Renal cortex interstitium (tissue), 11 donors: ENCODE measurements at regions not wholly inside any gene's neighbourhood (a gene's known extent, or its start where the extent isn't known, plus 50 kb on each side); places are given as distances from the start of the nearest gene placed in this dataset.

ENCODE experiments used
- DNase-seq, 11 donors: peaks; one replicate each; pipeline ENCODE4 v3.0.0-alpha.2; 2013; ENCODE audit warnings: low read depth in 9 of 11, low spot score in 4 of 11; ENCODE audit errors: extremely low read depth in 1 of 11

GRCh38 chr6:21800948-21801438 is 207.4 kb downstream of the SOX4 start:
- DNase-seq, result peak in 3 of 11 donors; percentile 51 to 69 (median 56)

GRCh38 chr6:21801446-21802174 is 208.1 kb downstream of the SOX4 start:
- DNase-seq, result no peak

GRCh38 chr6:21802175-21802822 is 208.7 kb downstream of the SOX4 start:
- no peak for DNase-seq

GRCh38 chr6:21804941-21805610 is 211.5 kb downstream of the SOX4 start:
- no peak for DNase-seq

GRCh38 chr6:21807299-21808044 is 213.9 kb downstream of the SOX4 start:
- DNase-seq, result no peak

GRCh38 chr6:21808045-21808470 is 214.5 kb downstream of the SOX4 start:
- no peak for DNase-seq

GRCh38 chr6:21808551-21809242 is 215.1 kb downstream of the SOX4 start:
- no peak for DNase-seq

GRCh38 chr6:21811484-21811883 is 217.9 kb downstream of the SOX4 start:
- no peak for DNase-seq

- DNase-seq, result no peak
These were observed 222.7 kb downstream of the SOX4 start for GRCh38 chr6:21816231-21816630.

GRCh38 chr6:21820442-21820841 is 226.9 kb downstream of the SOX4 start:
- DNase-seq, result no peak

GRCh38 chr6:21823371-21823770 is 229.8 kb downstream of the SOX4 start:
- no peak for DNase-seq

GRCh38 chr6:21824431-21825177 is 231.1 kb downstream of the SOX4 start:
- DNase-seq, result no peak

GRCh38 chr6:21826023-21826422 is 232.5 kb downstream of the SOX4 start:
- DNase-seq, result no peak

GRCh38 chr6:21826904-21827303 is 233.4 kb downstream of the SOX4 start:
- DNase-seq, result no peak

- no peak for DNase-seq
These were observed 234.1 kb downstream of the SOX4 start for GRCh38 chr6:21827425-21828202.

GRCh38 chr6:21828704-21829103 is 235.2 kb downstream of the SOX4 start:
- no peak for DNase-seq

- DNase-seq, result no peak
These were observed 235.6 kb downstream of the SOX4 start for GRCh38 chr6:21829126-21829525.
